ENCODE measurements at regions not wholly inside any gene's neighbourhood (a gene's known extent, or its start where the extent isn't known, plus 50 kb on each side); places are given as distances from the start of the nearest gene placed in this dataset.

DNA sequence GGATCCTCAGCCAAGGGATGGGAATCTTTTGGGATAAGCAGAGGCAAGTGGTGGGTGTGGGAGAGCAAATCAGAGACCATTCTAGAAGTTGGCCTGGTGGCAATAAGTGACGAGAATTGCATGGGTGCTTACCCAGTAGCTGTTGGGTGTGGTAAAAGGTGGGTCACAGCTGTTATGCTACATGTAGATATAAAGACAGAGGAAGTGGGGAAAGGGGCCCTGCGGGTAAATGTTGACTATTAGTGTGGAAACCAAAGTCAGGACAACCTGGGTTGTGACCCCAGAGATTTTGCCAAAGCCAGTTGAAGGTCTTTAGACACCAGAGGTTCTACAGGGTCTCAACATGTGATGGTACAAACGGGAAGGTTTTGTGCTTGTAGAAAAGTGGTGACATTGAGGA lies 443.6 kb upstream of the HNRNPA3 start:
- H3K27ac Mint-ChIP-seq, result no peak overlapping the region
- intact Hi-C loops (cut with micrococcal nuclease), result no loop called here
- H3K36me3 ChIP-seq (ENCODE audit: control insufficient read depth, insufficient read depth, low read length), result no peaks in the 10 kb centered on the region
- peaks cover 9% of the 10 kb centered on the region for H3K36me3 Mint-ChIP-seq
- no peak overlapping the region for H3K4me3 Mint-ChIP-seq
- no peaks in the 10 kb centered on the region for H3K4me1 ChIP-seq (ENCODE audit: control insufficient read depth, insufficient read depth, low read length)
- peaks cover 7% of the 10 kb centered on the region for H3K9me3 ChIP-seq (ENCODE audit: control insufficient read depth, insufficient read depth, low read length)
- peaks cover 30 to 36% of the 10 kb centered on the region in 2 donors for H3K27me3 Mint-ChIP-seq (ENCODE audit: low read depth in 2 of 2)
- ATAC-seq, result no peak
- no peaks in the 10 kb centered on the region for H3K27me3 ChIP-seq (ENCODE audit: control insufficient read depth, insufficient read depth, low read length)
- no peak for DNase-seq
- no peak overlapping the region for H3K4me3 ChIP-seq (ENCODE audit: low read length)
- no peak overlapping the region for H3K27ac ChIP-seq (ENCODE audit: low read length)
- TF ChIP-seq, protein P1, sequence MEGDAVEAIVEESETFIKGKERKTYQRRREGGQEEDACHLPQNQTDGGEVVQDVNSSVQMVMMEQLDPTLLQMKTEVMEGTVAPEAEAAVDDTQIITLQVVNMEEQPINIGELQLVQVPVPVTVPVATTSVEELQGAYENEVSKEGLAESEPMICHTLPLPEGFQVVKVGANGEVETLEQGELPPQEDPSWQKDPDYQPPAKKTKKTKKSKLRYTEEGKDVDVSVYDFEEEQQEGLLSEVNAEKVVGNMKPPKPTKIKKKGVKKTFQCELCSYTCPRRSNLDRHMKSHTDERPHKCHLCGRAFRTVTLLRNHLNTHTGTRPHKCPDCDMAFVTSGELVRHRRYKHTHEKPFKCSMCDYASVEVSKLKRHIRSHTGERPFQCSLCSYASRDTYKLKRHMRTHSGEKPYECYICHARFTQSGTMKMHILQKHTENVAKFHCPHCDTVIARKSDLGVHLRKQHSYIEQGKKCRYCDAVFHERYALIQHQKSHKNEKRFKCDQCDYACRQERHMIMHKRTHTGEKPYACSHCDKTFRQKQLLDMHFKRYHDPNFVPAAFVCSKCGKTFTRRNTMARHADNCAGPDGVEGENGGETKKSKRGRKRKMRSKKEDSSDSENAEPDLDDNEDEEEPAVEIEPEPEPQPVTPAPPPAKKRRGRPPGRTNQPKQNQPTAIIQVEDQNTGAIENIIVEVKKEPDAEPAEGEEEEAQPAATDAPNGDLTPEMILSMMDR (IDR thresholded peaks at IDR 0.05), result no peak
- H3K9me3 Mint-ChIP-seq, result peaks cover 2 to 3% of the 10 kb centered on the region in 2 donors
- 48% methylated on average over 3 of the region's 3 CpGs for WGBS (ENCODE audit: insufficient coverage)
- H3K4me1 Mint-ChIP-seq, result peaks cover 0 to 9% of the 10 kb centered on the region in 2 donors

DNA sequence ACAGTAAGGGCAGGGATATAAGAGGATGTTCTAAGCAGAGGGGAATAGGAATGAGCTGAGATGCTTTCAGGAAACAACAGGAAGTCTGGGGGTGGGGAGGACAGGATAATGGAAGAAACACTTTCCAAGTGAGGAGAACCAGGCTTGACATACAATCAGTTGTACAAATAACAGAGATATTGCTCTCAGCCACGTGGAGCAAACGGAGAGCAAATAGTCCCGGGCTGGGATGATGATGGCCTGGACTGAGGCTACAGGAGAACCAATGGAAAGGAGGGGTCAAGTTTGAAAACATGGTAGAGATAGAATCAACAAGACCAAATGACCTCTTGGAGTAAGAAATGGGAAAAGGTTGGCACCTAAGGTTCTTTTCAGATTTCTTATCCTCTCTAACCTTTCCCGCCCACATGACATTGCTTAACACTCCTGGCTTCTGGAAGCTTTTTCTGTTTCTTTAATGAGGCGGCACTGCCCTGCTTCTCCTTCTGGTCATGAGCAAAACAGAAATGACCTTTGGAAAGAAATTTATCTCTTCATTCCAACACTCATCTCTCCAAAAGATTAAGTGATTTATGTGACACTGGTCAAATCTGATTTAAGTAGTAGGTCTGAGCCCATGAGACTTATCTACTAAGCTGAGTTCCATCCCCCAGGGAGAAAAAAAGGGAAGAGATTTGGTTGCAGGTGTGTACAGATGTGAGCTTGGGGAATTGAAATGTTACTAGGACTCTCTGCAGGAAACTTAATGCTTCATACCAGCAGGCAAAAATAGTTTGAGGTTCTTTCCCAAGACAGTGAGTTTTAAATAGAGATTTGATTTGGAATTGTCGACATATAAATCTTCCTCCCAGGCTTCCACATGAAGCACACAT lies 442.9 kb upstream of the HNRNPA3 start:
- peaks cover 28 to 36% of the 10 kb centered on the region in 2 donors for H3K27me3 Mint-ChIP-seq (ENCODE audit: low read depth in 2 of 2)
- Histone ChIP-seq H3K4me1 (ENCODE audit: control insufficient read depth, insufficient read depth, low read length) (no peaks in the 10 kb centered on the region), H3K27me3 (ENCODE audit: control insufficient read depth, insufficient read depth, low read length) (no peaks in the 10 kb centered on the region), H3K27ac (ENCODE audit: low read length) (no peak overlapping the region), H3K4me3 (ENCODE audit: low read length) (no peak overlapping the region), H3K9me3 (ENCODE audit: control insufficient read depth, insufficient read depth, low read length) (peaks cover 7% of the 10 kb centered on the region), H3K36me3 (ENCODE audit: control insufficient read depth, insufficient read depth, low read length) (no peaks in the 10 kb centered on the region)
- no peak overlapping the region for H3K4me3 Mint-ChIP-seq
- H3K4me1 Mint-ChIP-seq, result peaks cover 0 to 9% of the 10 kb centered on the region in 2 donors
- DNase-seq, result no peak
- intact Hi-C loops (cut with micrococcal nuclease), result no loop called here
- no peak overlapping the region for H3K27ac Mint-ChIP-seq
- peaks cover 9% of the 10 kb centered on the region for H3K36me3 Mint-ChIP-seq
- no peak for ATAC-seq
- TF ChIP-seq, protein P1 (IDR thresholded peaks at IDR 0.05), result no peak
- 96% methylated on average over 5 of the region's 6 CpGs for WGBS (ENCODE audit: insufficient coverage)
- peaks cover 2 to 3% of the 10 kb centered on the region in 2 donors for H3K9me3 Mint-ChIP-seq

DNA sequence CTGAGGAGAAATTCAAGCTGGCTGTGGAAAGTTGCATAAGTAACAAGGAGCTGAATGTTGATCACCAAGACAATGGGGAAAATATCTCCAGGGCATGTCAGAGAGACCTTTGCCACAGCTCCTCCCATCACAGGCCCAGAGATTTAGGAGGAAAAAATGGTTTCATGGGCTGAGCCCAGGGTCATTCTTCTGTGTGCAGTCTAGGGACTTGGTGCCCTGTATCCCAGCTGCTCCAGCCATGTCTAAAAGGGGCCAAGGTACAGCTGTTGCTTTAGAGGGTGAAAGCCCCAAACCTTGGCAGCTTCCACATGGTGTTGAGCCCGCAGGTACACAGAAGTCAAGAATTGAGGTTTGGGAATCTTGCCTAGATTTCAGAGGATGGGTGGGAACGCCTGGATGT lies 439.8 kb upstream of the HNRNPA3 start:
- H3K36me3 Mint-ChIP-seq, result peaks cover 9% of the 10 kb centered on the region
- H3K9me3 Mint-ChIP-seq, result peaks cover 2 to 3% of the 10 kb centered on the region in 2 donors
- H3K27ac Mint-ChIP-seq, result no peak overlapping the region
- intact Hi-C loops (cut with micrococcal nuclease), result no loop called here
- DNase-seq (no peak), ATAC-seq (no peak)
- no peaks in the 10 kb centered on the region for H3K4me1 ChIP-seq (ENCODE audit: control insufficient read depth, insufficient read depth, low read length)
- H3K4me1 Mint-ChIP-seq, result peaks cover 0 to 9% of the 10 kb centered on the region in 2 donors
- 84% methylated on average over 2 of the region's 2 CpGs for WGBS (ENCODE audit: insufficient coverage)
- no peak overlapping the region for H3K27ac ChIP-seq (ENCODE audit: low read length)
- H3K4me3 Mint-ChIP-seq, result no peak overlapping the region
- peaks cover 30 to 32% of the 10 kb centered on the region in 2 donors for H3K27me3 Mint-ChIP-seq (ENCODE audit: low read depth in 2 of 2)
- no peaks in the 10 kb centered on the region for H3K27me3 ChIP-seq (ENCODE audit: control insufficient read depth, insufficient read depth, low read length)
- TF ChIP-seq, protein P1 (IDR thresholded peaks at IDR 0.05), result no peak
- H3K9me3 ChIP-seq (ENCODE audit: control insufficient read depth, insufficient read depth, low read length), result peaks cover 7% of the 10 kb centered on the region
- H3K36me3 ChIP-seq (ENCODE audit: control insufficient read depth, insufficient read depth, low read length), result no peaks in the 10 kb centered on the region
- H3K4me3 ChIP-seq (ENCODE audit: low read length), result no peak overlapping the region

Data from natural killer cell (primary cell).